ENCODE measurements at regions not wholly inside any gene's neighbourhood (a gene's known extent, or its start where the extent isn't known, plus 50 kb on each side); places are given as distances from the start of the nearest gene placed in this dataset.

GRCh38 chr12:127311720-127312364 is 955.1 kb upstream of the TMEM132C start:
- TF ChIP-seq ZFX (IDR thresholded peaks at IDR 0.05; ENCODE audit: borderline replicate concordance) (no peak), CTCF (IDR thresholded peaks at IDR 0.05) (no peak)
- no peak overlapping the region for H3K27ac ChIP-seq

GRCh38 chr12:127324681-127325080 is 942.3 kb upstream of the TMEM132C start:
- no peak overlapping the region for H3K27ac ChIP-seq
- TF ChIP-seq CTCF (IDR thresholded peaks at IDR 0.05) = no peak
- no peak for TF ChIP-seq ZFX (IDR thresholded peaks at IDR 0.05; ENCODE audit: borderline replicate concordance)

GRCh38 chr12:127327986-127328385 is 939.0 kb upstream of the TMEM132C start:
- H3K27ac ChIP-seq = no peak overlapping the region
- no peak for TF ChIP-seq ZFX (IDR thresholded peaks at IDR 0.05; ENCODE audit: borderline replicate concordance)
- TF ChIP-seq CTCF (IDR thresholded peaks at IDR 0.05) = no peak

GRCh38 chr12:127328867-127329266 is 938.1 kb upstream of the TMEM132C start:
- no peak for TF ChIP-seq CTCF (IDR thresholded peaks at IDR 0.05)
- no peak for TF ChIP-seq ZFX (IDR thresholded peaks at IDR 0.05; ENCODE audit: borderline replicate concordance)
- no peak overlapping the region for H3K27ac ChIP-seq

- no peak overlapping the region for H3K27ac ChIP-seq
- TF ChIP-seq ZFX (IDR thresholded peaks at IDR 0.05; ENCODE audit: borderline replicate concordance) = no peak
These were observed 932.6 kb upstream of the TMEM132C start for GRCh38 chr12:127334365-127334764.

GRCh38 chr12:127334912-127335644 is 931.9 kb upstream of the TMEM132C start:
- no peak overlapping the region for H3K27ac ChIP-seq
- TF ChIP-seq CTCF (IDR thresholded peaks at IDR 0.05) (no peak), ZFX (IDR thresholded peaks at IDR 0.05; ENCODE audit: borderline replicate concordance) (no peak)

- TF ChIP-seq ZFX (IDR thresholded peaks at IDR 0.05; ENCODE audit: borderline replicate concordance) (no peak), CTCF (IDR thresholded peaks at IDR 0.05) (no peak)
- H3K27ac ChIP-seq = no peak overlapping the region
These were observed 930.6 kb upstream of the TMEM132C start for GRCh38 chr12:127336416-127336815.
